B cell (primary cell): ENCODE measurements at regions not wholly inside any gene's neighbourhood (a gene's known extent, or its start where the extent isn't known, plus 50 kb on each side); places are given as distances from the start of the nearest gene placed in this dataset.

Experiments
- ATAC-seq: fragments of 200-7000 bp; cut with Tn5 transposase; one replicate; pipeline ENCODE4 v1.10.0; 2021; ENCODE audit warnings: low read depth, mild to moderate bottlenecking, moderate number of reproducible peaks, moderate library complexity
- CTCF ChIA-PET: fragments of 350-600 bp; sonication (Branson Sonifier 250); formaldehyde crosslinking; loops from one replicate; lab custom pipeline; 2021; ENCODE audit warnings: antibody characterized with exemption, inconsistent platforms; lab: Charles Lee
- POLR2A ChIA-PET: fragments of 350-600 bp; sonication (Branson Sonifier 250); formaldehyde crosslinking; loops from one replicate; lab custom pipeline; 2021; ENCODE audit warnings: antibody characterized with exemption; lab: Charles Lee
- DNase-seq: peaks from one replicate; pipeline ENCODE4 v3.0.0; 2013
- H2AFZ ChIP-seq: 2 replicates; pipeline ENCODE4 v1.6.1; 2012; ENCODE audit warnings: mild to moderate bottlenecking, low read depth, low read length; ENCODE audit not compliant: insufficient read depth, poor library complexity, severe bottlenecking
- H3K27ac ChIP-seq, 2 donors: 1 replicate in 1 of 2; 2 replicates in 1 of 2; pipeline ENCODE4 v1.5.1; 2012 to 2013; ENCODE audit warnings: low read length in 2 of 2, mild to moderate bottlenecking in 2 of 2, moderate library complexity in 1 of 2
- H3K27me3 ChIP-seq, 4 experiments: fragments of 200-600 bp in 1 of 4; sonication (generic) in 1 of 4; replicated peaks in 1 of 4; 1 replicate in 2 of 4; 2 replicates in 2 of 4; pipeline versions ENCODE4 v1.6.1 to v1.7.0; 2013 to 2016; ENCODE audit warnings: low read length in 3 of 4, mild to moderate bottlenecking in 2 of 4, mixed read lengths in 1 of 4, moderate library complexity in 1 of 4; ENCODE audit not compliant: insufficient read depth in 4 of 4, control insufficient read depth in 3 of 4; ENCODE audit errors: control extremely low read depth in 1 of 4
- H3K36me3 ChIP-seq, 2 experiments: replicated peaks in 1 of 2; 1 replicate in 1 of 2; 2 replicates in 1 of 2; pipeline versions ENCODE4 v1.6.1 to v1.7.1; 2013; ENCODE audit warnings: low read length in 1 of 2; ENCODE audit not compliant: insufficient read depth in 2 of 2, control insufficient read depth in 1 of 2; ENCODE audit errors: control extremely low read depth in 1 of 2, extremely low read depth in 1 of 2
- H3K4me1 ChIP-seq, 2 donors: fragments of 200-600 bp in 1 of 2; sonication (generic) in 1 of 2; 1 replicate in 1 of 2; 2 replicates in 1 of 2; pipeline versions ENCODE4 v1.5.1 to v1.6.1; 2013 to 2017; ENCODE audit warnings: low read length in 2 of 2; ENCODE audit not compliant: control insufficient read depth in 2 of 2, insufficient read depth in 2 of 2
- H3K4me2 ChIP-seq: replicated peaks from 2 replicates; pipeline ENCODE3; 2012; ENCODE audit warnings: mild to moderate bottlenecking, low read depth, low read length; ENCODE audit not compliant: poor library complexity, severe bottlenecking
- H3K4me3 ChIP-seq, 5 experiments: fragments of 200-600 bp in 1 of 5; sonication (generic) in 1 of 5; 1 replicate in 3 of 5; 2 replicates in 2 of 5; pipeline versions ENCODE4 v1.5.1 to v1.7.0; 2011 to 2016; ENCODE audit warnings: low read length in 4 of 5, mild to moderate bottlenecking in 4 of 5, low read depth in 2 of 5, control low read depth in 1 of 5, moderate library complexity in 1 of 5; ENCODE audit not compliant: insufficient read depth in 1 of 5; ENCODE audit errors: control extremely low read depth in 1 of 5, extremely low read depth in 1 of 5
- H3K79me2 ChIP-seq: fragments of 200-600 bp; sonication (generic); one replicate; pipeline ENCODE4 v1.6.0; 2016; ENCODE audit warnings: low read length; ENCODE audit not compliant: control insufficient read depth, insufficient read depth
- H3K9ac ChIP-seq: fragments of 200-600 bp; sonication (generic); 2 replicates; pipeline ENCODE4 v1.6.1; 2017; ENCODE audit warnings: mild to moderate bottlenecking, low read length, moderate library complexity
- H3K9me3 ChIP-seq, 3 donors: one replicate each; pipeline versions ENCODE4 v1.6.1 to v1.7.1; 2013; ENCODE audit warnings: low read length in 2 of 3; ENCODE audit not compliant: control insufficient read depth in 2 of 3, insufficient read depth in 1 of 3; ENCODE audit errors: control extremely low read depth in 1 of 3
- H4K20me1 ChIP-seq: 2 replicates; pipeline ENCODE4 v1.6.0; 2012; ENCODE audit warnings: mild to moderate bottlenecking, low read length; ENCODE audit not compliant: insufficient read depth, control insufficient read depth, poor library complexity, severe bottlenecking
- H3K27ac Mint-ChIP-seq: one replicate; pipeline ENCODE4 v1.8.0; 2021; ENCODE audit warnings: mixed read lengths
- H3K27me3 Mint-ChIP-seq: one replicate; pipeline ENCODE4 v1.8.0; 2021; ENCODE audit warnings: mixed read lengths
- H3K4me1 Mint-ChIP-seq: one replicate; pipeline ENCODE4 v1.8.0; 2021; ENCODE audit warnings: mixed read lengths
- H3K4me3 Mint-ChIP-seq: one replicate; pipeline ENCODE4 v1.8.0; 2021; ENCODE audit warnings: mixed read lengths
- H3K9me3 Mint-ChIP-seq: one replicate; pipeline ENCODE4 v1.8.0; 2022; ENCODE audit warnings: mixed read lengths; ENCODE audit not compliant: insufficient read depth
- CTCF ChIP-seq: fragments of 200-600 bp; IDR thresholded peaks from one replicate; pipeline ENCODE4 v1.8.0; 2022; ENCODE audit warnings: antibody characterized with exemption, mild to moderate bottlenecking
- EZH2 ChIP-seq: IDR thresholded peaks from 2 replicates; pipeline ENCODE4 v1.6.1; 2012; ENCODE audit warnings: borderline replicate concordance, low read depth, mild to moderate bottlenecking, moderate library complexity, low read length; ENCODE audit not compliant: insufficient read depth, poor library complexity, severe bottlenecking
- WGBS: methylation state at CpG from one replicate; pipeline ENCODE4 v1.1.5; 2013; ENCODE audit warnings: missing lambda C conversion rate; ENCODE audit not compliant: insufficient coverage; 5-methylcytosine and 5-hydroxymethylcytosine counted together
- intact Hi-C: fragments of 100-400 bp; cut with micrococcal nuclease; formaldehyde crosslinking; loops from one replicate; pipeline ENCODE4 v1.10.0; 2022

- no peaks in the 10 kb centered on the region for H3K9me3 ChIP-seq
- no peak overlapping the region for H3K4me3 ChIP-seq
- intact Hi-C loops = no loop called here
- H3K27ac ChIP-seq = no peak overlapping the region
- Mint-ChIP-seq H3K27me3 (no peaks in the 10 kb centered on the region), H3K9me3 (no peaks in the 10 kb centered on the region), H3K27ac (no peak overlapping the region), H3K4me3 (no peak overlapping the region), H3K4me1 (no peaks in the 10 kb centered on the region)
- no peak for TF ChIP-seq CTCF
- TF ChIP-seq EZH2 = no peak
- no peaks in the 10 kb centered on the region for H3K4me1 ChIP-seq
- H2AFZ ChIP-seq = no peak overlapping the region
- WGBS = 83% methylated on average over 1 of the region's 1 CpG
- DNase-seq (no peak), ATAC-seq (no peak)
- H3K4me2 ChIP-seq = no peak overlapping the region
- no peaks in the 10 kb centered on the region for H4K20me1 ChIP-seq
- peaks cover 0 to 3% (median 0%) of the 10 kb centered on the region in 4 experiments for H3K27me3 ChIP-seq
- POLR2A ChIA-PET = no interaction called here
- CTCF ChIA-PET = no interaction called here
- no peaks in the 10 kb centered on the region for H3K79me2 ChIP-seq
- no peaks in the 10 kb centered on the region for H3K36me3 ChIP-seq
- no peak overlapping the region for H3K9ac ChIP-seq
Measured at GRCh38 chr11:104541701-104542100, 356.6 kb downstream of the CASP12 start.

GRCh38 chr11:104538313-104538712 is 359.9 kb downstream of the CASP12 start:
- TF ChIP-seq CTCF (no peak), EZH2 (no peak)
- no peak overlapping the region for H3K4me3 ChIP-seq
- no peak overlapping the region for H3K27ac ChIP-seq
- H3K79me2 ChIP-seq = no peaks in the 10 kb centered on the region
- POLR2A ChIA-PET = no interaction called here
- H3K27ac Mint-ChIP-seq = no peak overlapping the region
- H2AFZ ChIP-seq = no peak overlapping the region
- no peak for DNase-seq
- H3K4me2 ChIP-seq = no peak overlapping the region
- no CpG with 5 or more reads among the region's 1 CpG for WGBS
- no peak for ATAC-seq
- no peaks in the 10 kb centered on the region for H3K9me3 Mint-ChIP-seq
- H3K27me3 Mint-ChIP-seq = no peaks in the 10 kb centered on the region
- no peaks in the 10 kb centered on the region for H3K4me1 Mint-ChIP-seq
- H3K4me3 Mint-ChIP-seq = no peak overlapping the region
- no peaks in the 10 kb centered on the region for H3K36me3 ChIP-seq
- intact Hi-C loops = no loop called here
- H3K27me3 ChIP-seq = no peaks in the 10 kb centered on the region
- H3K4me1 ChIP-seq = no peaks in the 10 kb centered on the region
- CTCF ChIA-PET = no interaction called here
- H3K9me3 ChIP-seq = no peaks in the 10 kb centered on the region
- H3K9ac ChIP-seq = no peak overlapping the region
- H4K20me1 ChIP-seq = no peaks in the 10 kb centered on the region
